K562 (cell line): ENCODE measurements at regions not wholly inside any gene's neighbourhood (a gene's known extent, or its start where the extent isn't known, plus 50 kb on each side); places are given as distances from the start of the nearest gene placed in this dataset.

Experiments
- ATAC-seq: fragments of 200-7000 bp; cut with Tn5 transposase; 3 replicates; pipeline ENCODE4 v1.9.1; 2020; ENCODE audit warnings: moderate library complexity
- BruUV-seq: library from RNA; stranded (reverse); fragments of 400-500 nt; replicated peaks from 2 replicates; lab custom pipeline; 2021; lab: Mats Ljungman, UMichigan
- CTCF ChIA-PET: fragments of 300-600 bp; formaldehyde crosslinking; extraction: SDS; loops from one replicate; lab custom pipeline; 2021; ENCODE audit warnings: low intra/inter-chr PET ratio; lab: Yijun Ruan, JAX
- POLR2A ChIA-PET: fragments of 300-600, 350-650 bp; sonication (Branson Sonifier 250); formaldehyde crosslinking; extraction: SDS; loops from one replicate; lab custom pipeline; 2021; ENCODE audit warnings: antibody characterized with exemption, inconsistent platforms; lab: Yijun Ruan, JAX
- DNase-seq, 4 experiments: peaks; one replicate each; pipeline versions ENCODE4 v3.0.0 to v3.0.0-alpha.2; 2011 to 2018; ENCODE audit warnings: low spot score in 3 of 4, mixed read lengths in 3 of 4; ENCODE audit errors: extremely low read depth in 1 of 4
- FAIRE-seq: peaks from 2 replicates; lab custom pipeline; 2011; peaks lifted over from hg19 to GRCh38; lab: Jason Lieb, UNC
- H2AFZ ChIP-seq: 2 replicates; pipeline ENCODE4 v1.6.0; 2011; ENCODE audit warnings: low read depth, low read length, control low read depth, inconsistent platforms
- H3K27ac ChIP-seq: fragments of 200-600 bp; 3 replicates; pipeline ENCODE4 v1.8.0; 2011; ENCODE audit warnings: low read depth, mild to moderate bottlenecking, control low read depth, inconsistent platforms, low read length, moderate library complexity, mixed read lengths; ENCODE audit errors: extremely low read depth
- H3K27me3 ChIP-seq, 2 experiments: fragments of 300-600 bp in 1 of 2; 2 replicates in 1 of 2; 3 replicates in 1 of 2; pipeline versions ENCODE4 v1.6.0 to v1.8.0; 2011; ENCODE audit warnings: inconsistent platforms in 2 of 2, low read length in 2 of 2, mild to moderate bottlenecking in 1 of 2, mixed read lengths in 1 of 2, moderate library complexity in 1 of 2; ENCODE audit not compliant: control insufficient read depth in 2 of 2, insufficient read depth in 2 of 2
- H3K36me3 ChIP-seq: fragments of 300-600 bp; 3 replicates; pipeline ENCODE4 v1.8.0; 2011; ENCODE audit warnings: mild to moderate bottlenecking, low read length, inconsistent platforms; ENCODE audit not compliant: control insufficient read depth, insufficient read depth
- H3K4me1 ChIP-seq, 2 experiments: fragments of 200-600 bp in 1 of 2; replicated peaks in 1 of 2; 2 replicates in 1 of 2; 3 replicates in 1 of 2; pipeline versions ENCODE4 v1.5.1 to v1.8.0; 2011; ENCODE audit warnings: inconsistent platforms in 2 of 2, low read length in 2 of 2, mild to moderate bottlenecking in 1 of 2, mixed read lengths in 1 of 2, moderate library complexity in 1 of 2; ENCODE audit not compliant: control insufficient read depth in 2 of 2, insufficient read depth in 2 of 2
- H3K4me2 ChIP-seq: 2 replicates; pipeline ENCODE4 v1.6.1; 2011; ENCODE audit warnings: low read length, control low read depth, inconsistent platforms, mixed read lengths; ENCODE audit not compliant: insufficient read depth
- H3K4me3 ChIP-seq: fragments of 200-600 bp; sonication (generic), shearing (Covaris generic); 2 replicates; pipeline ENCODE4 v1.5.1; 2016; ENCODE audit warnings: control low read depth, inconsistent platforms
- H3K79me2 ChIP-seq: fragments of 200-600 bp; 3 replicates; pipeline ENCODE4 v1.8.0; 2011; ENCODE audit warnings: low read length, inconsistent platforms; ENCODE audit not compliant: control insufficient read depth, insufficient read depth
- H3K9ac ChIP-seq, 2 experiments: 2 replicates each; pipeline versions ENCODE4 v1.6.0 to v1.6.1; 2011; ENCODE audit warnings: low read depth in 2 of 2, low read length in 2 of 2, control low read depth in 1 of 2, inconsistent platforms in 1 of 2, mild to moderate bottlenecking in 1 of 2, mixed read lengths in 1 of 2; ENCODE audit not compliant: insufficient read depth in 1 of 2
- H3K9me1 ChIP-seq: one replicate; pipeline ENCODE4 v1.6.0; 2011; ENCODE audit warnings: inconsistent platforms, mild to moderate bottlenecking, low read length, moderate library complexity; ENCODE audit not compliant: control insufficient read depth, insufficient read depth
- H3K9me3 ChIP-seq: replicated peaks from 2 replicates; pipeline ENCODE4 v1.5.1; 2011; ENCODE audit warnings: low read depth, low read length, inconsistent platforms; ENCODE audit not compliant: control insufficient read depth, insufficient read depth
- H4K20me1 ChIP-seq: replicated peaks from 2 replicates; pipeline ENCODE4 v1.6.1; 2011; ENCODE audit warnings: low read length, inconsistent platforms, mixed read lengths; ENCODE audit not compliant: control insufficient read depth, insufficient read depth
- DNMT1 ChIP-seq: fragments of 450-650 bp; IDR thresholded peaks from 2 replicates; pipeline ENCODE4 v1.6.1; 2016; ENCODE audit warnings: antibody characterized with exemption, mild to moderate bottlenecking
- IFI16 ChIP-seq: fragments of 250-450 bp; sonication (Bioruptor Pico); IDR thresholded peaks from 2 replicates; pipeline ENCODE4 v2.1.2; 2022; ENCODE audit warnings: mild to moderate bottlenecking, inconsistent platforms
- LEF1 ChIP-seq: fragments of 450-650 bp; IDR thresholded peaks from 2 replicates; pipeline ENCODE4 v1.6.1; 2016; ENCODE audit warnings: mild to moderate bottlenecking
- MEIS2 ChIP-seq: fragments of 450-650 bp; IDR thresholded peaks from 2 replicates; pipeline ENCODE4 v1.6.1; 2014; ENCODE audit warnings: mild to moderate bottlenecking; ENCODE audit not compliant: partially characterized antibody
- PHB2 ChIP-seq: fragments of 450-650 bp; IDR thresholded peaks from 2 replicates; pipeline ENCODE4 v1.6.1; 2017; ENCODE audit warnings: low read depth
- PHTF2 ChIP-seq: fragments of 250-450 bp; sonication (Bioruptor Pico); IDR thresholded peaks from 2 replicates; pipeline ENCODE4 v1.5.0; 2021; ENCODE audit warnings: mild to moderate bottlenecking
- PRPF4 ChIP-seq: fragments of 200-400 bp; formaldehyde crosslinking; IDR thresholded peaks from one replicate; pipeline ENCODE4 v1.6.1; 2017; ENCODE audit warnings: low read length, low read depth, mild to moderate bottlenecking; ENCODE audit not compliant: insufficient read depth, poor library complexity, severe bottlenecking
- ZNF124 ChIP-seq: sonication (generic); formaldehyde crosslinking; IDR thresholded peaks from 2 replicates; pipeline ENCODE4 v1.8.1; 2022; ENCODE audit warnings: missing genetic modification reagents
- ZNF696 ChIP-seq: fragments of 250-450 bp; sonication (Bioruptor Pico); conservative IDR thresholded peaks from 2 replicates; pipeline ENCODE4 v1.4.0; 2020; ENCODE audit warnings: mild to moderate bottlenecking, moderate library complexity
- WGBS: fragments of 100-300 bp; shearing (Covaris generic); methylation state at CpG from one replicate; pipeline ENCODE4 v1.1.6; 2016; ENCODE audit warnings: low coverage, mixed read lengths; ENCODE audit not compliant: insufficient coverage; ENCODE audit errors: missing lambda C conversion rate; 5-methylcytosine and 5-hydroxymethylcytosine counted together
- in situ Hi-C: fragments of 300-500 bp; cut with MboI; formaldehyde crosslinking; loops from 4 replicates; pipeline ENCODE4 v1.15.0; 2018; ENCODE audit warnings: inconsistent platforms, mixed read lengths
- intact Hi-C: fragments of 100-400 bp; cut with micrococcal nuclease; formaldehyde crosslinking; loops from 2 replicates; pipeline ENCODE4 v1.14.2; 2022
- TF ChIP-seq, protein P1 (sequence below): sonication (generic); formaldehyde crosslinking; IDR thresholded peaks from 2 replicates; pipeline ENCODE4 v1.8.1; 2023; ENCODE audit warnings: mild to moderate bottlenecking, missing genetic modification reagents
- TF ChIP-seq, protein P2 (sequence below): sonication (generic); formaldehyde crosslinking; IDR thresholded peaks from 2 replicates; pipeline ENCODE4 v1.4.0; 2020; ENCODE audit warnings: mild to moderate bottlenecking, missing genetic modification reagents

GRCh38 chr12:92411687-92412086 is 266.0 kb upstream of the BTG1 start:
- Histone ChIP-seq H3K27ac (no peak overlapping the region), H3K27me3 (no peaks in the 10 kb centered on the region), H3K9ac (no peak overlapping the region), H3K36me3 (no peaks in the 10 kb centered on the region), H3K9me3 (0 out of 2 replicates have a peak, but pooled peaks cover 2% of the 10 kb centered on the region), H4K20me1 (no peaks in the 10 kb centered on the region), H2AFZ (no peak overlapping the region), H3K4me1 (peaks cover 4% of the 10 kb centered on the region in 2 experiments; a peak in 3 of 5 replicates), H3K4me2 (no peak overlapping the region), H3K79me2 (no peaks in the 10 kb centered on the region), H3K9me1 (no peaks in the 10 kb centered on the region), H3K4me3 (no peak overlapping the region)
- FAIRE-seq = no peak
- WGBS = 32% methylated on average over 2 of the region's 2 CpGs
- intact Hi-C loops = no loop called here
- no TSS peak for BruUV-seq
- in situ Hi-C loops = no loop called here
- CTCF ChIA-PET = no interaction called here
- POLR2A ChIA-PET = no interaction called here
- no peak for ATAC-seq
- TF ChIP-seq IFI16 (CRISPR knock-in tag) = no peak
- TF ChIP-seq, protein P1, sequence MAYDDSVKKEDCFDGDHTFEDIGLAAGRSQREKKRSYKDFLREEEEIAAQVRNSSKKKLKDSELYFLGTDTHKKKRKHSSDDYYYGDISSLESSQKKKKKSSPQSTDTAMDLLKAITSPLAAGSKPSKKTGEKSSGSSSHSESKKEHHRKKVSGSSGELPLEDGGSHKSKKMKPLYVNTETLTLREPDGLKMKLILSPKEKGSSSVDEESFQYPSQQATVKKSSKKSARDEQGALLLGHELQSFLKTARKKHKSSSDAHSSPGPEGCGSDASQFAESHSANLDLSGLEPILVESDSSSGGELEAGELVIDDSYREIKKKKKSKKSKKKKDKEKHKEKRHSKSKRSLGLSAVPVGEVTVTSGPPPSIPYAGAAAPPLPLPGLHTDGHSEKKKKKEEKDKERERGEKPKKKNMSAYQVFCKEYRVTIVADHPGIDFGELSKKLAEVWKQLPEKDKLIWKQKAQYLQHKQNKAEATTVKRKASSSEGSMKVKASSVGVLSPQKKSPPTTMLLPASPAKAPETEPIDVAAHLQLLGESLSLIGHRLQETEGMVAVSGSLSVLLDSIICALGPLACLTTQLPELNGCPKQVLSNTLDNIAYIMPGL (CRISPR knock-in tag) = no peak
- no peak for TF ChIP-seq DNMT1
- TF ChIP-seq ZNF696 (CRISPR knock-in tag) = no peak
- no peak for TF ChIP-seq LEF1
- no peak for TF ChIP-seq PHB2
- no peak for TF ChIP-seq PRPF4
- no peak for TF ChIP-seq MEIS2
- no peak for TF ChIP-seq ZNF124 (CRISPR knock-in tag)
- TF ChIP-seq, protein P2, sequence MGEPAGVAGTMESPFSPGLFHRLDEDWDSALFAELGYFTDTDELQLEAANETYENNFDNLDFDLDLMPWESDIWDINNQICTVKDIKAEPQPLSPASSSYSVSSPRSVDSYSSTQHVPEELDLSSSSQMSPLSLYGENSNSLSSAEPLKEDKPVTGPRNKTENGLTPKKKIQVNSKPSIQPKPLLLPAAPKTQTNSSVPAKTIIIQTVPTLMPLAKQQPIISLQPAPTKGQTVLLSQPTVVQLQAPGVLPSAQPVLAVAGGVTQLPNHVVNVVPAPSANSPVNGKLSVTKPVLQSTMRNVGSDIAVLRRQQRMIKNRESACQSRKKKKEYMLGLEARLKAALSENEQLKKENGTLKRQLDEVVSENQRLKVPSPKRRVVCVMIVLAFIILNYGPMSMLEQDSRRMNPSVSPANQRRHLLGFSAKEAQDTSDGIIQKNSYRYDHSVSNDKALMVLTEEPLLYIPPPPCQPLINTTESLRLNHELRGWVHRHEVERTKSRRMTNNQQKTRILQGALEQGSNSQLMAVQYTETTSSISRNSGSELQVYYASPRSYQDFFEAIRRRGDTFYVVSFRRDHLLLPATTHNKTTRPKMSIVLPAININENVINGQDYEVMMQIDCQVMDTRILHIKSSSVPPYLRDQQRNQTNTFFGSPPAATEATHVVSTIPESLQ (CRISPR knock-in tag) = no peak
- no peak for TF ChIP-seq PHTF2
- DNase-seq = no peak
